ENCODE measurements at regions not wholly inside any gene's neighbourhood (a gene's known extent, or its start where the extent isn't known, plus 50 kb on each side); places are given as distances from the start of the nearest gene placed in this dataset.

DNA sequence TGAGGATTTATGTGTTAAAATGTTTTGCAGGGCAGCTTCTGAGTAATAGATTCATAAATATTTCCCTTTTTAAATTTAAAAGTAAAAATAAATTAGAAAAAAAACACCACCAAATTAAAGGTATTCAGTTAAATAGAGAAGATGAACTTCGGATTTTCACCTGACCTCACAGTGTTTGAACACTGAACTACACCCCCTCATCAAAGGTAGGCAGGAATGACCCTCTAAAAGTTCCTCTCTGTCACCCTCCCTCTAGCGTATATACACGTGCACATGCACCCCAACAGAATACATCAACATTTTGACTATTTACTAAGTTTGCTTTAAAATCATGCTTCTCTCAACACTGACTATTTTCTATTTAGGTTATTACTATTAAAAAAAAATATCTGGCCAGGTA, 528.3 kb downstream of the QKI start:
- H3K27ac Mint-ChIP-seq = no peak overlapping the region
- H3K27me3 Mint-ChIP-seq (ENCODE audit: low read depth) = peaks cover 18% of the 10 kb centered on the region
- H3K4me3 Mint-ChIP-seq = no peak overlapping the region
- no peaks in the 10 kb centered on the region for H3K9me3 Mint-ChIP-seq
- H3K36me3 Mint-ChIP-seq (ENCODE audit: low read depth) = no peaks in the 10 kb centered on the region
- H3K4me1 Mint-ChIP-seq (ENCODE audit: low read depth) = no peaks in the 10 kb centered on the region

- H3K4me3 Mint-ChIP-seq = no peak overlapping the region
- H3K4me1 Mint-ChIP-seq (ENCODE audit: low read depth) = no peaks in the 10 kb centered on the region
- H3K9me3 Mint-ChIP-seq = no peaks in the 10 kb centered on the region
- no peaks in the 10 kb centered on the region for H3K36me3 Mint-ChIP-seq (ENCODE audit: low read depth)
- peaks cover 18% of the 10 kb centered on the region for H3K27me3 Mint-ChIP-seq (ENCODE audit: low read depth)
- no peak overlapping the region for H3K27ac Mint-ChIP-seq
These were observed 527.1 kb downstream of the QKI start for GRCh38 chr6:163941624-163941976.

GRCh38 chr6:163940705-163941623, 526.4 kb downstream of the QKI start:
- Mint-ChIP-seq H3K4me1 (ENCODE audit: low read depth) (no peaks in the 10 kb centered on the region), H3K4me3 (no peak overlapping the region), H3K36me3 (ENCODE audit: low read depth) (no peaks in the 10 kb centered on the region), H3K27ac (no peak overlapping the region), H3K9me3 (no peaks in the 10 kb centered on the region), H3K27me3 (ENCODE audit: low read depth) (peaks cover 18% of the 10 kb centered on the region)

DNA sequence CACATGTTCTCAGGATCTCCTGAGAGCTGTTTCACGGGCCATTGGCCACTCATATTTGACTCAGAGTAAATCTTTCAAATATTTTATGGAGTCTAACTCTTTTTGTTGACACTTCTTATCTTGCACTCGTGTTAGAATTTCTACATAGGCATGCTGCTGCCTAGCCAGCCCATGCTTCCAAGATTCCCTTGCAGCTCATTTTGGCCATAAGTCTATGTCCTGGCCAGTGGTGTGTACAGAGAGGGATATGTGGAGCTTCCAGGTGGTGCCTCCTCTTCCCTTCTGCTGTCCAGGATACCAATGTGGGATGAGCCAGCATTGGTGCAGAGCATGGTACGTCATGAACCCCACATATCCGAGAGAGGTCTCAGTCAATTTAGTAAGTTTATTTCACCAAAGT, 522.6 kb downstream of the QKI start:
- Mint-ChIP-seq H3K36me3 (ENCODE audit: low read depth) (no peaks in the 10 kb centered on the region), H3K4me3 (no peak overlapping the region), H3K27ac (no peak overlapping the region), H3K27me3 (ENCODE audit: low read depth) (peaks cover 3% of the 10 kb centered on the region), H3K9me3 (no peaks in the 10 kb centered on the region), H3K4me1 (ENCODE audit: low read depth) (no peaks in the 10 kb centered on the region)

GRCh38 chr6:163935158-163935762, 520.7 kb downstream of the QKI start:
- Mint-ChIP-seq H3K9me3 (no peaks in the 10 kb centered on the region), H3K4me3 (no peak overlapping the region), H3K36me3 (ENCODE audit: low read depth) (no peaks in the 10 kb centered on the region), H3K27ac (no peak overlapping the region), H3K27me3 (ENCODE audit: low read depth) (no peaks in the 10 kb centered on the region), H3K4me1 (ENCODE audit: low read depth) (no peaks in the 10 kb centered on the region)

GRCh38 chr6:163930012-163930411, 515.5 kb downstream of the QKI start:
- no peaks in the 10 kb centered on the region for H3K36me3 Mint-ChIP-seq (ENCODE audit: low read depth)
- no peak overlapping the region for H3K4me3 Mint-ChIP-seq
- no peak overlapping the region for H3K27ac Mint-ChIP-seq
- no peaks in the 10 kb centered on the region for H3K27me3 Mint-ChIP-seq (ENCODE audit: low read depth)
- no peaks in the 10 kb centered on the region for H3K4me1 Mint-ChIP-seq (ENCODE audit: low read depth)
- no peaks in the 10 kb centered on the region for H3K9me3 Mint-ChIP-seq

- H3K27me3 Mint-ChIP-seq (ENCODE audit: low read depth) = no peaks in the 10 kb centered on the region
- H3K4me3 Mint-ChIP-seq = no peak overlapping the region
- no peak overlapping the region for H3K27ac Mint-ChIP-seq
- no peaks in the 10 kb centered on the region for H3K4me1 Mint-ChIP-seq (ENCODE audit: low read depth)
- H3K9me3 Mint-ChIP-seq = no peaks in the 10 kb centered on the region
- H3K36me3 Mint-ChIP-seq (ENCODE audit: low read depth) = no peaks in the 10 kb centered on the region
These were observed 515.0 kb downstream of the QKI start for GRCh38 chr6:163929538-163929937.

DNA sequence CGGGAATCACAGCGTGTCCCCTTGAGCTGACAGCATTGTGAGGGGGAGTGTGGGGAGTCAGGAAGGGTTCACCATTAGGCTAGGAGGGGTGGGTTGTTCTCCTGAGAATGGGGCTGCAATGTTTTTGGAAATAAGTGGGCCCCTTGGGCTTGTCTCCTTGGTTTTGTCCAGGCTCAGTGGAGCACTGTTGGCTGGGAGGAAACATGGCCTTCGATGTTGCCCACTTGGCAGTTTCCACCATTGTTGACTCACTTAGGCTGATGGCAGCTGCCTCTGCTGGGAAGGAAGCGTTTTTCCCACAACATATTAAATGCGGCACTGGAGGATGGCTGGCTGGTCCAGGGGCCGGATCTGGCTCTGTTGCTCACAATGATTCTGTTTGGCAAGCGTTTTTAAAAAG, 512.1 kb downstream of the QKI start:
- Mint-ChIP-seq H3K4me1 (ENCODE audit: low read depth) (no peaks in the 10 kb centered on the region), H3K4me3 (no peak overlapping the region), H3K36me3 (ENCODE audit: low read depth) (no peaks in the 10 kb centered on the region), H3K27me3 (ENCODE audit: low read depth) (no peaks in the 10 kb centered on the region), H3K27ac (no peak overlapping the region), H3K9me3 (no peaks in the 10 kb centered on the region)

DNA sequence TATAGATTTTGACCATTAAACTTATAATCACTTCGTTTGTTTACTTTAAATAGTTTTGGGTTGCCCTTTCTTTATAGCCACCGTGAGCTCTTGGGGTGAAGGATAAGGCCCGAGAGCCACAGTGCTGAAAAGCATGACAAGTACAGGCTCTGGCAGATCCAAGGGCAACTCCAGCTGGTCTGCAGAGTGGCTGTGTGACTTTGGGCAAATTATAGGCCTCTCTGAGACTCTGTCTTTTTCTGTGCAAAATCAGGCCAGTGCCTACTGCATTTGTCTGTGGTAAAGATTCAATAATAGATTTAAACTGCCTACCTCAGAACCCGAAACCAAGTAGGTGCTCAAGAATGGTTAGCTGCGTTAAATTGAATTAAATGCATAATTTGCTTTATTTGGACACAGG, 511.3 kb downstream of the QKI start:
- no peak overlapping the region for H3K27ac Mint-ChIP-seq

GRCh38 chr6:163923658-163924411, 509.3 kb downstream of the QKI start:
- Mint-ChIP-seq H3K27me3 (ENCODE audit: low read depth) (no peaks in the 10 kb centered on the region), H3K36me3 (ENCODE audit: low read depth) (no peaks in the 10 kb centered on the region), H3K4me3 (no peak overlapping the region), H3K4me1 (ENCODE audit: low read depth) (no peaks in the 10 kb centered on the region), H3K27ac (no peak overlapping the region), H3K9me3 (no peaks in the 10 kb centered on the region)

More for the DNA sequence above, 511.3 kb downstream of the QKI start:
- H3K27me3 Mint-ChIP-seq (ENCODE audit: low read depth) = no peaks in the 10 kb centered on the region
- no peak overlapping the region for H3K4me3 Mint-ChIP-seq
- H3K9me3 Mint-ChIP-seq = no peaks in the 10 kb centered on the region
- H3K36me3 Mint-ChIP-seq (ENCODE audit: low read depth) = no peaks in the 10 kb centered on the region
- no peaks in the 10 kb centered on the region for H3K4me1 Mint-ChIP-seq (ENCODE audit: low read depth)

DNA sequence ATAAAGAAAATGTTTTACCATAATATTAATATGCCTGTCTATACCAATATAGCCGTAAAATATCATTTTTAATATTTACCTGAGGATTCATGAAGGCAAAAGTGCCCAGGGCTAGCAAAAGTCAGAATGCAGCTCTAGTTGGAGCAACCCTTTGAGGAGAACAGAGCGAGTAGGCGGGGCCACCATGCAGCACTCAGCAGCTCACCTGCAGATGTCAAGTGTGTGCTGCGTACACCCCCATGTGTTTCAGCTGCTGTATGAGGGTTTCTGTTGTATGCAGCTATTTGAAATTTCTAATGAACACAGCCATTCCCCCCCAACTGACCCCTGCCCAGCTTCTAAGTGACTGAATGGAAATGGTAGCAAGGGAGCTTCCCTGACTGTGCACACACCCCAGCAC, 508.0 kb downstream of the QKI start:
- no peak overlapping the region for H3K27ac Mint-ChIP-seq
- H3K27me3 Mint-ChIP-seq (ENCODE audit: low read depth) = no peaks in the 10 kb centered on the region
- no peaks in the 10 kb centered on the region for H3K36me3 Mint-ChIP-seq (ENCODE audit: low read depth)
- no peak overlapping the region for H3K4me3 Mint-ChIP-seq
- H3K9me3 Mint-ChIP-seq = no peaks in the 10 kb centered on the region
- H3K4me1 Mint-ChIP-seq (ENCODE audit: low read depth) = no peaks in the 10 kb centered on the region

DNA sequence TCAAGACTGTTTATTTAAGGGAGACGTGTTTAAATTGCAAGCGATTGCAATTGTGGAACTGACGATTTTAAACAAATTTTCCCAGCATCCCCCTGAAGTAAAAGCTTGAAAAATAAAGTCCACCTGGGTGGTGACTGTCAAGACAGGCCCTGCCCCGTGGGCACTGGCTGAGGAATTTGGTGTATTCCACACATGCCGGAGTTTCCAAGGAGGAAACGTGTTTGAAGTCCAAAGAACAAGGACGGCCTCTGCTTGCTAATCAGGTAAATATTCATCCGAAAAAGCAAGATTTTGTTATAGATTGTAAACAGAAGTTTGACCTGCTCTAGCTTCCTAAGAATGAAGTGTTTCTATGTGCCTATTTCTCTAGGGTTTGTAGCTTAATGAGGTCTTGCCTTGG, 505.1 kb downstream of the QKI start:
- no peaks in the 10 kb centered on the region for H3K4me1 Mint-ChIP-seq (ENCODE audit: low read depth)
- no peaks in the 10 kb centered on the region for H3K27me3 Mint-ChIP-seq (ENCODE audit: low read depth)
- no peaks in the 10 kb centered on the region for H3K36me3 Mint-ChIP-seq (ENCODE audit: low read depth)
- H3K27ac Mint-ChIP-seq = no peak overlapping the region
- H3K4me3 Mint-ChIP-seq = no peak overlapping the region
- H3K9me3 Mint-ChIP-seq = no peaks in the 10 kb centered on the region

GRCh38 chr6:163916315-163917081, 502.0 kb downstream of the QKI start:
- H3K4me1 Mint-ChIP-seq (ENCODE audit: low read depth) = no peaks in the 10 kb centered on the region
- no peaks in the 10 kb centered on the region for H3K36me3 Mint-ChIP-seq (ENCODE audit: low read depth)
- no peak overlapping the region for H3K4me3 Mint-ChIP-seq
- H3K9me3 Mint-ChIP-seq = no peaks in the 10 kb centered on the region
- no peak overlapping the region for H3K27ac Mint-ChIP-seq
- H3K27me3 Mint-ChIP-seq (ENCODE audit: low read depth) = no peaks in the 10 kb centered on the region

DNA sequence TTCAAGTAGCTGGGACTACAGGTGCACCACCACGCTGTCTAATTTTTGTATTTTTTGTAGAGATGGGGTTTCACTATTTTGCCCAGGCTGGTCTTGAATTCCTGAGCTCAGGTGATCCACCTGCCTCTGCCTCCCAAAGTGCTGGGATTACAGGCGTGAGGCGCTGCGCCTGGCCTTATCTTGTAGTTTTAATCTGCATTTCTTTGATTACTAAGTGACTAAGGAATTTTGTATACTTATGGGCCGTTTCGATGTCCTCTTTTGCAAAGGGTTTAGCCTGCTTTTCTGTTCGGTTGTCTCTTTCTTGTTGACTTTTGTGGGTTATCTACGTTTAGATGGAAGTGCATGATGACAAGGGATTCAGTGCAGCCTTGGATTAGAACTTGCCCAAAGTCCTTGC, 500.6 kb downstream of the QKI start:
- Mint-ChIP-seq H3K4me3 (no peak overlapping the region), H3K27ac (no peak overlapping the region), H3K4me1 (ENCODE audit: low read depth) (no peaks in the 10 kb centered on the region), H3K9me3 (no peaks in the 10 kb centered on the region), H3K36me3 (ENCODE audit: low read depth) (no peaks in the 10 kb centered on the region), H3K27me3 (ENCODE audit: low read depth) (no peaks in the 10 kb centered on the region)

Data from T-helper 1 cell treated with Interleukin-12 subunit alpha and Interleukin-12 subunit beta and Interleukin-4 antibody, amounts not matched to agents 30 μg/mL and 1 μg/mL, for 36 hours (primary cell).